Motor neuron (in vitro differentiated cells): ENCODE measurements at regions not wholly inside any gene's neighbourhood (a gene's known extent, or its start where the extent isn't known, plus 50 kb on each side); places are given as distances from the start of the nearest gene placed in this dataset.

Experiments
- ATAC-seq, 8 experiments: fragments of 200-7000 bp; cut with Tn5 transposase; replicated peaks in 6 of 8; 2 replicates each; pipeline ENCODE4 v1.8.0; 2021; ENCODE audit warnings: mild to moderate bottlenecking in 8 of 8, moderate library complexity in 8 of 8
- H3K27ac ChIP-seq, 2 donors: fragments of 250-450 bp; sonication (Bioruptor Pico); 2 replicates each; pipeline ENCODE4 v1.9.0; 2021; ENCODE audit warnings: antibody characterized with exemption in 2 of 2, mild to moderate bottlenecking in 2 of 2, moderate library complexity in 1 of 2
- H3K4me1 ChIP-seq, 2 donors: fragments of 250-450 bp; sonication (Bioruptor Pico); replicated peaks in 1 of 2; 2 replicates each; pipeline ENCODE4 v1.6.1; 2021; ENCODE audit warnings: antibody characterized with exemption in 2 of 2, mild to moderate bottlenecking in 2 of 2, moderate library complexity in 1 of 2
- H3K4me3 ChIP-seq, 5 donors: fragments of 250-450 bp; sonication (Bioruptor Pico); 2 replicates each; pipeline ENCODE4 v1.9.0; 2021; ENCODE audit warnings: antibody characterized with exemption in 5 of 5, mild to moderate bottlenecking in 5 of 5, moderate library complexity in 4 of 5
- WGBS, 10 experiments: fragments of 450-650 bp; shearing (Covaris generic); methylation state at CpG; one replicate each; pipeline ENCODE4 v1.0.0; 2022; 5-methylcytosine and 5-hydroxymethylcytosine counted together
- in situ Hi-C, 9 experiments: fragments of 400-800 bp; cut with MboI; loops; one replicate each; pipeline ENCODE4 v1.15.0; 2021; ENCODE audit warnings: low sequenced_read_pairs in 9 of 9, low pct_unique_long_range_greater_than_20kb in 2 of 9; ENCODE audit not compliant: unreplicated experiment in 9 of 9

- Histone ChIP-seq H3K27ac (no peak overlapping the region), H3K4me1 (peaks cover 11 to 15% of the 10 kb centered on the region in 2 donors), H3K4me3 (no peak overlapping the region)
- in situ Hi-C loops: loop anchor here in 1 of 9 experiments (25.0 kb wide), 1 partner anchor 88 kb away; no protein-coding TSS in a partner anchor
- no peak for ATAC-seq
- 69 to 100% (median 94%) methylated on average over 1 to 2 of the region's 2 CpGs; no CpG with 5 or more reads in 1 of the 10 experiments for WGBS, 10 experiments
These were observed 898.8 kb downstream of the TTLL7 start for GRCh38 chr1:83100133-83100532.

GRCh38 chr1:83098791-83099190 lies 900.1 kb downstream of the TTLL7 start:
- Histone ChIP-seq H3K27ac (no peak overlapping the region), H3K4me1 (peaks cover 11 to 15% of the 10 kb centered on the region in 2 donors), H3K4me3 (no peak overlapping the region)
- 11 to 100% (median 49%) methylated on average over 1 of the region's 1 CpG; no CpG with 5 or more reads in 2 of the 10 experiments for WGBS, 10 experiments
- ATAC-seq: no peak
- in situ Hi-C loops: no loop called here

- peak in 1 of 8 experiments; percentile 14 for ATAC-seq
- 0 to 100% (median 87%) methylated on average over 1 to 3 of the region's 3 CpGs; no CpG with 5 or more reads in 1 of the 10 experiments for WGBS, 10 experiments
- in situ Hi-C loops: no loop called here
- Histone ChIP-seq H3K4me3 (no peak overlapping the region), H3K4me1 (peaks cover 9 to 12% of the 10 kb centered on the region in 2 donors), H3K27ac (no peak overlapping the region)
These were observed 900.8 kb downstream of the TTLL7 start for GRCh38 chr1:83098131-83098530.

- H3K4me3 ChIP-seq: no peak overlapping the region
- peaks cover 5 to 8% of the 10 kb centered on the region in 2 donors for H3K4me1 ChIP-seq
- no peak for ATAC-seq
- in situ Hi-C loops: no loop called here
- H3K27ac ChIP-seq: no peak overlapping the region
These were observed 901.2 kb downstream of the TTLL7 start for GRCh38 chr1:83097715-83098114.

- no peak for ATAC-seq
- in situ Hi-C loops: no loop called here
- H3K4me1 ChIP-seq: no peaks in the 10 kb centered on the region
- WGBS, 10 experiments: 77 to 100% (median 94%) methylated on average over 1 to 5 of the region's 5 CpGs; no CpG with 5 or more reads in 1 of the 10 experiments
- H3K4me3 ChIP-seq: no peak overlapping the region
- no peak overlapping the region for H3K27ac ChIP-seq
These were observed 903.4 kb downstream of the TTLL7 start for GRCh38 chr1:83095570-83095969.

GRCh38 chr1:83090195-83090594 lies 908.7 kb downstream of the TTLL7 start:
- Histone ChIP-seq H3K27ac (no peak overlapping the region), H3K4me1 (no peaks in the 10 kb centered on the region), H3K4me3 (no peak overlapping the region)
- ATAC-seq: no peak
- WGBS, 10 experiments: 48 to 100% (median 87%) methylated on average over 1 to 3 of the region's 3 CpGs; no CpG with 5 or more reads in 1 of the 10 experiments
- in situ Hi-C loops: no loop called here

- Histone ChIP-seq H3K4me1 (no peaks in the 10 kb centered on the region), H3K4me3 (no peak overlapping the region), H3K27ac (no peak overlapping the region)
- in situ Hi-C loops: no loop called here
- 25 to 100% (median 86%) methylated on average over 1 to 2 of the region's 2 CpGs; no CpG with 5 or more reads in 3 of the 10 experiments for WGBS, 10 experiments
- no peak for ATAC-seq
These were observed 911.1 kb downstream of the TTLL7 start for GRCh38 chr1:83087851-83088250.

GRCh38 chr1:83086986-83087512 lies 911.9 kb downstream of the TTLL7 start:
- ATAC-seq: no peak
- no peak overlapping the region for H3K27ac ChIP-seq
- no peaks in the 10 kb centered on the region for H3K4me1 ChIP-seq
- no peak overlapping the region for H3K4me3 ChIP-seq
- in situ Hi-C loops: no loop called here
- 45 to 100% (median 95%) methylated on average over 1 to 6 of the region's 6 CpGs; no CpG with 5 or more reads in 1 of the 10 experiments for WGBS, 10 experiments

- H3K4me1 ChIP-seq: no peaks in the 10 kb centered on the region
- in situ Hi-C loops: no loop called here
- peak in 2 of 8 experiments; percentile 12 to 69 for ATAC-seq
- H3K27ac ChIP-seq: no peak overlapping the region
- WGBS, 10 experiments: 0 to 83% (median 57%) methylated on average over 1 to 2 of the region's 2 CpGs; no CpG with 5 or more reads in 1 of the 10 experiments
- H3K4me3 ChIP-seq: no peak overlapping the region
These were observed 912.6 kb downstream of the TTLL7 start for GRCh38 chr1:83086346-83086745.

GRCh38 chr1:83083589-83084224 lies 915.2 kb downstream of the TTLL7 start:
- Histone ChIP-seq H3K4me1 (no peaks in the 10 kb centered on the region), H3K27ac (no peak overlapping the region), H3K4me3 (no peak overlapping the region)
- ATAC-seq: no peak
- 29 to 100% (median 84%) methylated on average over 1 to 2 of the region's 2 CpGs for WGBS, 10 experiments
- in situ Hi-C loops: no loop called here

GRCh38 chr1:83077411-83077810 lies 921.5 kb downstream of the TTLL7 start:
- no peak for ATAC-seq
- no peaks in the 10 kb centered on the region for H3K4me1 ChIP-seq
- 29 to 100% (median 81%) methylated on average over 1 to 2 of the region's 2 CpGs; no CpG with 5 or more reads in 1 of the 10 experiments for WGBS, 10 experiments
- in situ Hi-C loops: no loop called here
- H3K27ac ChIP-seq: no peak overlapping the region
- no peak overlapping the region for H3K4me3 ChIP-seq

- no peak overlapping the region for H3K27ac ChIP-seq
- H3K4me3 ChIP-seq: no peak overlapping the region
- ATAC-seq: no peak
- WGBS, 10 experiments: 36 to 100% (median 97%) methylated on average over 1 of the region's 1 CpG; no CpG with 5 or more reads in 4 of the 10 experiments
- H3K4me1 ChIP-seq: no peaks in the 10 kb centered on the region
- in situ Hi-C loops: no loop called here
These were observed 923.8 kb downstream of the TTLL7 start for GRCh38 chr1:83075107-83075506.

GRCh38 chr1:83067954-83068353 lies 931.0 kb downstream of the TTLL7 start:
- Histone ChIP-seq H3K4me3 (no peak overlapping the region), H3K4me1 (no peaks in the 10 kb centered on the region), H3K27ac (no peak overlapping the region)
- in situ Hi-C loops: no loop called here
- 66 to 100% (median 97%) methylated on average over 4 of the region's 4 CpGs; no CpG with 5 or more reads in 1 of the 10 experiments for WGBS, 10 experiments
- ATAC-seq: no peak
